GM12864 (cell line): ENCODE measurements at regions not wholly inside any gene's neighbourhood (a gene's known extent, or its start where the extent isn't known, plus 50 kb on each side); places are given as distances from the start of the nearest gene placed in this dataset.

Source experiments
- DNase-seq: peaks from one replicate; pipeline ENCODE4 v3.0.0-alpha.2; 2011; ENCODE audit warnings: low read depth
- H3K4me3 ChIP-seq: 2 replicates; pipeline ENCODE4 v1.5.1; 2011; ENCODE audit warnings: mild to moderate bottlenecking, low read depth, low read length, control low read depth
- TF ChIP-seq, protein P1 (sequence below): IDR thresholded peaks from 2 replicates; pipeline ENCODE4 v1.5.1; 2011; ENCODE audit warnings: low read depth, mild to moderate bottlenecking, moderate library complexity, low read length, control low read depth, inconsistent platforms; ENCODE audit errors: missing control alignments

DNA sequence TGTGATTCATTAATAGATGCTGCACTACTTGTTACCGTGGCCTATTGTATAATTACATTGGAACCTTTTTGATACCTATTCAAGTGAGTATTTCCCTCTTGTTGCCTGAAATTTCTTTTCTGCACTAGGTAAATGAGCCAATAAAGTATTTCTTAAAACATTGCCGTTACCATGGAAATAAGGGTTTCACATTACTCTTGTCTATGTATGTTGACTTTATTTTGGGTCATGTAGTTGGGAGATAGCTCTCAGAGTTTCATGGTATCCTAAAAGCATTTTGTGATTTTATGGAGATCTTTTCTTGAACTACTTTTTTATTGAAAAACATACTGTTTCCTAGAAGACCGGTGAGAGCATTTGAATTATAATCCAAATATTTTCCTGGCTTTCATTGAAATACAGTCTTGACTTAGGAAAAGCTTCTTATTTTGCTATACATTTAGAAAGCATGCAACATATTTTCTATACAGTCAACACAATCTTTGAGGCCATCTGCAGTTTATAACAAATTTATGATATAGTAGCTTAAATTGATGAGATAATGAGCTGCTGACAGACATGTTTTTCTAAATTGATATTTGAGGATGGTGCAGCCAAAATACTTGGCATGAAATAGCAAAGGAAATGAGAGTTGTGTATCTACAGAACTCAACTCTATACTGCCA is 650.4 kb downstream of the RFPL4B start:
- DNase-seq, result no peak
- H3K4me3 ChIP-seq, result no peak overlapping the region
- TF ChIP-seq, protein P1, sequence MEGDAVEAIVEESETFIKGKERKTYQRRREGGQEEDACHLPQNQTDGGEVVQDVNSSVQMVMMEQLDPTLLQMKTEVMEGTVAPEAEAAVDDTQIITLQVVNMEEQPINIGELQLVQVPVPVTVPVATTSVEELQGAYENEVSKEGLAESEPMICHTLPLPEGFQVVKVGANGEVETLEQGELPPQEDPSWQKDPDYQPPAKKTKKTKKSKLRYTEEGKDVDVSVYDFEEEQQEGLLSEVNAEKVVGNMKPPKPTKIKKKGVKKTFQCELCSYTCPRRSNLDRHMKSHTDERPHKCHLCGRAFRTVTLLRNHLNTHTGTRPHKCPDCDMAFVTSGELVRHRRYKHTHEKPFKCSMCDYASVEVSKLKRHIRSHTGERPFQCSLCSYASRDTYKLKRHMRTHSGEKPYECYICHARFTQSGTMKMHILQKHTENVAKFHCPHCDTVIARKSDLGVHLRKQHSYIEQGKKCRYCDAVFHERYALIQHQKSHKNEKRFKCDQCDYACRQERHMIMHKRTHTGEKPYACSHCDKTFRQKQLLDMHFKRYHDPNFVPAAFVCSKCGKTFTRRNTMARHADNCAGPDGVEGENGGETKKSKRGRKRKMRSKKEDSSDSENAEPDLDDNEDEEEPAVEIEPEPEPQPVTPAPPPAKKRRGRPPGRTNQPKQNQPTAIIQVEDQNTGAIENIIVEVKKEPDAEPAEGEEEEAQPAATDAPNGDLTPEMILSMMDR, result no peak

DNA sequence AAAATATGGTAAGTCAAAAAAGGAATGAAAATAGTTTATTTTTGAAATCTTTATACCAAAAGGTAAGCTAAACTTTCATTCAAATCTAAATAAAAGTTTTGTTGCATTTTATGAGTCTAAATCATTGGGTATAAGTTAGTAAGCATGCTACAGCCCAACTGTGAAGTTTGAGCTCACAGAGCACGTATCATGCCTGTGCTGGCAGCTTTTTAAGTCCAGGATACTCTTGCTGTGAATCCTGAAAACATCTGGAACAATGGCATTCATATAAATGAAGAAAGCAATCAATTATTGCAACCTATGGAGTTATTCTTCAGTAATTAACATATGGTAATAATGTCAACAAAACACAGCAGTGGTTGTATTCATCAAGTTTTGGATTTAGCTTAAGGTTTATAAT is 656.9 kb downstream of the RFPL4B start:
- no peak overlapping the region for H3K4me3 ChIP-seq
- no peak for DNase-seq
- TF ChIP-seq, protein P1, result no peak

DNA sequence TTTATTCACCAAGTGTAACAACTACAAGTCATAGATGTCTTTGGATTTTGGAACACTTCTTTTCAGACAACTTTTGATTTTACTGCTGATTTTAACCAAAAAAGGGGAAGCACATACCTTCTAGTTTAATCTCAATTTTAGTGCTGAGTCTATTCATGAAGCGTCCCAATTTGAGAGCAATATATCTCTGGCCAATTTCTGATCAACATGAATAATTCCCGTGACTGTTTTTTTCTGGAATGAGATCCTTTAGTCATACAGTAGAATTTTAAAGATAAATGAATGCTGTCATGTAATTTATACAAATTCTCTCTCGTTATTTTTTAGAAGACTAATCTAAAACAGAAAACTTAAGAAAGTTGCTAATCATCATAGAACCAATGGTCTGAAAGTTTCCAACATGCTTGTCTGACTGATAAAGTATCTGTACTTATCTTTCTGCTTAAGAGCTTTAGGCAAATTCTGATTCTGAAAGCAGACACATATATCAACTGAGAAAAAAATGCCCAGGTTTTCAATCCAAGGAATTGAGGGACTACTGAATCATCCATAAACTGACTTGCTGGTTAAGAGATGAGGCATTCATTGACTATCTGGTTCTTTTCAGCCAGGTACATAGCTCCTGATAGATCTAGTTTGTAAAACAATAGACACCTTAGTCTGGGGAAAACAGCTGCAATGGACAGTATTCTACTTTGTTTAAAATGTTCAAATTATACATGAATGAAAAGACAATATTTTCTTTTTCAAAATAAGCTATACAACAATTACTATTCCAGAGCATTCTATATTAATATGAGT is 657.5 kb downstream of the RFPL4B start:
- no peak for DNase-seq
- TF ChIP-seq, protein P1, result no peak
- no peak overlapping the region for H3K4me3 ChIP-seq

DNA sequence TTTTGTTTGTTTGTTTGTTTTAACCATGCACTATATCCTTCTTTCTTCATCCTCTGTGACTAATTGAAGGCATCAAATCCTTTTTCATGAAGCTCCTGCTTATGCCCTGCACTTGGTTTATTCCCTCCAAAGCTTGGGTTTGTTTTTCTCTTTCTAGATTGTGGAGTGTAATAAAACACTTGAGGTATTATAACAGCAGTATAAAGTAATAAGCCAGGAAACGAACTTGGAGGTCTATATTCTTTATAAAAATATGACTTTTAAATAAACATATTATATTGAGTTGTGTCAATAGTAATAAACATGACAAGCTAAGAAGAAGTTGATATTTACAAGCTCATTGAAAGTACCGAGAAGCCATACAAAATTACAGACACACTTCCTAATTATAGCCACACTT is 659.4 kb downstream of the RFPL4B start:
- H3K4me3 ChIP-seq, result no peak overlapping the region
- TF ChIP-seq, protein P1, result no peak
- no peak for DNase-seq

DNA sequence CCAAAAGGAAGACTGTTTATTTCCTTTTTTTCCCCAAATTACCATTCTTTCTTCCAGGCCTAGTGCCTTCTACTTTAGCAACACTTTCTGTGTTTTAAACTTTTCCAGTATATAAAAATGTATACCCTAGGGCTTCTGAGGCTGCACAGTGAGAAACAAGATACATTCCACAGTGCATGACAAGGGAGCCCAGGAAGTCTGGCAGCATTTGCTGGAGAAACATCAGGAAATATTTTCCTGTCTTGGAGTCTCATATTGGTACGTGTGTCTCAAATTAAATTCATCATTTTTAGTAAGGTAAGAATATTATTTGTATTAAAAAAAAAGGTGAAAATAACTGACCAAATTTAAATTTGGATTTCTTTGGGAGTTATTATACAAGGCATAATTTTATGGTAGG is 662.6 kb downstream of the RFPL4B start:
- no peak for DNase-seq
- TF ChIP-seq, protein P1, result no peak
- no peak overlapping the region for H3K4me3 ChIP-seq

DNA sequence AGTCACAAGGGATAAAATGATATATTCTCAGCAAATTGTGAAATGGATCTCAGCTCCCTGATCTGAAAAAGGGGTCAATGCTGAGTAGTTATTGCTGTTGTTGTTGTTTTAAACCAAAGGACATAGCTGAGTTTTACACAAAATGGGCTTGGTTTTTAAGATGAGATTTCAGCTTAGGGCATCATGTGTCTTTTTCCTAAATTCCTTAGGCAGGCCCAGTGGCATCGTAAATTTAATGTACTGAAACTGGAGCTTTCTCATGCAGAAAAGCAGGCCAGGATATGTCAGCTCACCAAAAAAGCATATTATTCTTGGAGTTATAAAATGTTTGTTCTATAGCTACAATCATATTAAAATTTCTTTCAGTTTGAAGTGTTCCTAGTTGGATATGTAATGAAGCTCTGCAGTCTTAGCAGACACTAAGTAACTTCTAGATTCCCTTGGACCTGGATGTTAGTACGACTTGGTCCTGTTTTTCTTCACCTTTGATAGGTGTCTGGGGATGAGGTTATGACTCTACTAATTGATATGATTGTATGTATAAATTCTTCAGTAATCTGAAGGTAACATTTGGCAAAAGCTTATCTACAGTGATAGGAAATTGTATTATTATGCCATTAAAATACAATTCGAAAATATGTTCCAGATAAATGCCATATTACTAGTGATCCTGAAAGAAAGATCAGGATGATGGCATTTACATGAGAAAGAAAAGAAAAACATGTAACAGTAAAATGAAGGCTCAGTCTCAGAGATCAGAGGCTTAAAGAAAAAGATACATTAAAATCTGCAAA is 663.3 kb downstream of the RFPL4B start:
- H3K4me3 ChIP-seq, result no peak overlapping the region
- no peak for DNase-seq
- TF ChIP-seq, protein P1, result no peak
